PC-9 (cell line): ENCODE measurements at regions not wholly inside any gene's neighbourhood (a gene's known extent, or its start where the extent isn't known, plus 50 kb on each side); places are given as distances from the start of the nearest gene placed in this dataset.
A peak's percentile ranks its signal among the peaks of the same experiment; 100 is the strongest.

Source experiments
- BruUV-seq: library from RNA; stranded (reverse); fragments of 400-500 nt; replicated peaks from 2 replicates; lab custom pipeline; 2021; lab: Mats Ljungman, UMichigan
- CTCF ChIA-PET: fragments of 300-600 bp; sonication (Branson Sonifier 250); formaldehyde crosslinking; loops from one replicate; lab custom pipeline; 2022; ENCODE audit warnings: antibody characterized with exemption; lab: Charles Lee
- POLR2A ChIA-PET: fragments of 300-600 bp; sonication (Branson Sonifier 250); formaldehyde crosslinking; loops from one replicate; lab custom pipeline; 2022; ENCODE audit warnings: antibody characterized with exemption; ENCODE audit not compliant: unreplicated experiment; lab: Charles Lee
- DNase-seq, 2 experiments: peaks; one replicate each; pipeline versions ENCODE4 v3.0.0 to v3.0.0-alpha.2; 2015 to 2022; ENCODE audit warnings: mixed read lengths in 1 of 2
- H2AFZ ChIP-seq: fragments of 200-600 bp; sonication (generic); 2 replicates; pipeline ENCODE4 v1.8.1; 2017; ENCODE audit warnings: antibody characterized with exemption
- H3F3A ChIP-seq: fragments of 200-600 bp; sonication (generic); 2 replicates; pipeline ENCODE4 v1.8.1; 2017; ENCODE audit warnings: antibody characterized with exemption, mild to moderate bottlenecking, low read depth; ENCODE audit not compliant: insufficient read depth
- H3K27ac ChIP-seq: fragments of 200-600 bp; sonication (generic); 2 replicates; pipeline ENCODE4 v1.6.1; 2016; ENCODE audit warnings: mixed run types
- H3K27me3 ChIP-seq: fragments of 200-600 bp; sonication (generic); 2 replicates; pipeline ENCODE4 v1.6.1; 2016; ENCODE audit warnings: low read depth, mixed run types; ENCODE audit not compliant: insufficient read depth
- H3K36me3 ChIP-seq: fragments of 200-600 bp; sonication (generic); 2 replicates; pipeline ENCODE4 v1.6.1; 2016; ENCODE audit warnings: low read depth, mixed run types
- H3K4me1 ChIP-seq: fragments of 200-600 bp; sonication (generic); replicated peaks from 2 replicates; pipeline ENCODE4 v1.6.1; 2016; ENCODE audit warnings: mixed run types; ENCODE audit not compliant: insufficient read depth
- H3K4me2 ChIP-seq: fragments of 200-600 bp; sonication (generic); 2 replicates; pipeline ENCODE4 v1.6.1; 2017; ENCODE audit warnings: mixed run types
- H3K4me3 ChIP-seq: fragments of 200-600 bp; sonication (generic); 2 replicates; pipeline ENCODE4 v1.6.1; 2016; ENCODE audit warnings: mixed run types
- H3K79me2 ChIP-seq: fragments of 200-600 bp; sonication (generic); 2 replicates; pipeline ENCODE4 v1.6.1; 2017; ENCODE audit warnings: low read depth, mixed run types
- H3K9me2 ChIP-seq: fragments of 200-600 bp; sonication (generic); 2 replicates; pipeline ENCODE4 v1.8.1; 2017; ENCODE audit warnings: mild to moderate bottlenecking; ENCODE audit not compliant: insufficient read depth
- H3K9me3 ChIP-seq: fragments of 200-600 bp; sonication (generic); 2 replicates; pipeline ENCODE4 v1.8.1; 2016; ENCODE audit warnings: low read depth; ENCODE audit not compliant: insufficient read depth
- H4K20me1 ChIP-seq: fragments of 200-600 bp; sonication (generic); 2 replicates; pipeline ENCODE4 v1.8.1; 2017; ENCODE audit not compliant: insufficient read depth
- CTCF ChIP-seq: fragments of 200-600 bp; sonication (generic); conservative IDR thresholded peaks from 2 replicates; pipeline ENCODE4 v1.6.1; 2017; ENCODE audit warnings: mixed run types, antibody characterized with exemption, mild to moderate bottlenecking, moderate library complexity
- EZH2 ChIP-seq: fragments of 200-600 bp; sonication (generic); IDR thresholded peaks from 2 replicates; pipeline ENCODE4 v1.8.0; 2017; ENCODE audit warnings: antibody characterized with exemption, low read depth
- intact Hi-C: fragments of 100-400 bp; cut with micrococcal nuclease; formaldehyde crosslinking; loops from one replicate; pipeline ENCODE4 v1.10.0; 2022; ENCODE audit not compliant: unreplicated experiment

GRCh38 chr9:26746357-26747072, 146.1 kb downstream of the CAAP1 start:
- peak; percentile 15 to 72 for DNase-seq
- CTCF ChIA-PET = no interaction called here
- Histone ChIP-seq H3K4me3 (peak overlapping the region; percentile 21; the same call in 1 of the 2 replicates), H3K4me2 (peak overlapping the region; percentile 58), H3K9me2 (no peaks in the 10 kb centered on the region), H3K79me2 (no peaks in the 10 kb centered on the region), H3F3A (0 out of 2 replicates have a peak, but pooled peaks cover 7% of the 10 kb centered on the region), H3K36me3 (no peaks in the 10 kb centered on the region), H2AFZ (peak overlapping the region; percentile 67), H3K27me3 (no peaks in the 10 kb centered on the region), H4K20me1 (no peaks in the 10 kb centered on the region), H3K27ac (peak overlapping the region; percentile 74), H3K9me3 (no peaks in the 10 kb centered on the region; the same call in 1 of the 2 replicates), H3K4me1 (peaks cover 10% of the 10 kb centered on the region)
- POLR2A ChIA-PET = interaction anchor here (0.7 kb wide), 1 partner anchor 228 kb away, joined by 3 read pairs; no protein-coding TSS in a partner anchor
- TF ChIP-seq EZH2 = no peak
- no peak for TF ChIP-seq CTCF
- intact Hi-C loops = no loop called here
- BruUV-seq = no TSS peak

GRCh38 chr9:26745111-26745510, 147.5 kb downstream of the CAAP1 start:
- no peak overlapping the region for H3K4me3 ChIP-seq
- BruUV-seq = no TSS peak
- intact Hi-C loops = no loop called here
- DNase-seq = no peak
- H3K9me3 ChIP-seq = no peaks in the 10 kb centered on the region; the same call in 1 of the 2 replicates
- 0 out of 2 replicates have a peak, but pooled peaks cover 7% of the 10 kb centered on the region for H3F3A ChIP-seq
- ChIA-PET POLR2A (no interaction called here), CTCF (no interaction called here)
- TF ChIP-seq EZH2 = no peak
- TF ChIP-seq CTCF = no peak
- no peaks in the 10 kb centered on the region for H3K27me3 ChIP-seq
- H3K9me2 ChIP-seq = no peaks in the 10 kb centered on the region
- no peak overlapping the region for H3K27ac ChIP-seq
- H3K4me1 ChIP-seq = peaks cover 10% of the 10 kb centered on the region
- H3K36me3 ChIP-seq = no peaks in the 10 kb centered on the region
- no peaks in the 10 kb centered on the region for H3K79me2 ChIP-seq
- H3K4me2 ChIP-seq = no peak overlapping the region
- H2AFZ ChIP-seq = no peak overlapping the region
- no peaks in the 10 kb centered on the region for H4K20me1 ChIP-seq

GRCh38 chr9:26744191-26744965, 148.2 kb downstream of the CAAP1 start:
- Histone ChIP-seq H3K9me2 (no peaks in the 10 kb centered on the region), H4K20me1 (no peaks in the 10 kb centered on the region), H3K4me2 (no peak overlapping the region), H3K36me3 (no peaks in the 10 kb centered on the region), H3K79me2 (no peaks in the 10 kb centered on the region), H3K27me3 (no peaks in the 10 kb centered on the region), H3F3A (0 out of 2 replicates have a peak, but pooled peaks cover 7% of the 10 kb centered on the region), H3K27ac (no peak overlapping the region), H3K4me1 (peaks cover 10% of the 10 kb centered on the region), H2AFZ (no peak overlapping the region), H3K9me3 (no peaks in the 10 kb centered on the region; the same call in 1 of the 2 replicates), H3K4me3 (no peak overlapping the region)
- ChIA-PET POLR2A (no interaction called here), CTCF (no interaction called here)
- no peak for DNase-seq
- intact Hi-C loops = loop anchor here (1.0 kb wide), 1 partner anchor 112 kb away; no protein-coding TSS in a partner anchor
- TF ChIP-seq EZH2 = no peak
- TF ChIP-seq CTCF = peak; percentile 80
- BruUV-seq = no TSS peak
